Parathyroid adenoma (tissue), 2 donors: ENCODE measurements at regions not wholly inside any gene's neighbourhood (a gene's known extent, or its start where the extent isn't known, plus 50 kb on each side); places are given as distances from the start of the nearest gene placed in this dataset.

Experiments
- H2AFZ ChIP-seq: fragments of 300-600 bp; sonication (generic); one replicate; pipeline ENCODE4 v1.7.0; 2017; ENCODE audit warnings: antibody characterized with exemption, mild to moderate bottlenecking
- H3K27ac ChIP-seq: fragments of 300-600 bp; sonication (generic); one replicate; pipeline ENCODE4 v1.7.0; 2017
- H3K27me3 ChIP-seq: fragments of 300-600 bp; sonication (generic); one replicate; pipeline ENCODE4 v1.7.0; 2017; ENCODE audit warnings: low read length; ENCODE audit not compliant: control insufficient read depth, insufficient read depth
- H3K36me3 ChIP-seq: fragments of 300-600 bp; sonication (generic); one replicate; pipeline ENCODE4 v1.7.0; 2017; ENCODE audit warnings: low read length; ENCODE audit not compliant: control insufficient read depth, insufficient read depth
- H3K4me1 ChIP-seq: fragments of 300-600 bp; sonication (generic); one replicate; pipeline ENCODE4 v1.7.0; 2017; ENCODE audit warnings: control low read depth
- H3K4me2 ChIP-seq: fragments of 300-600 bp; sonication (generic); one replicate; pipeline ENCODE4 v1.7.0; 2017; ENCODE audit warnings: low read length
- H3K4me3 ChIP-seq: fragments of 300-600 bp; sonication (generic); one replicate; pipeline ENCODE4 v1.7.0; 2017; ENCODE audit warnings: low read depth, low read length
- H3K79me2 ChIP-seq: fragments of 300-600 bp; sonication (generic); one replicate; pipeline ENCODE4 v1.7.0; 2017; ENCODE audit warnings: control low read depth
- H3K9ac ChIP-seq: fragments of 300-600 bp; sonication (generic); one replicate; pipeline ENCODE4 v1.7.0; 2017; ENCODE audit warnings: mild to moderate bottlenecking
- H3K9me3 ChIP-seq: fragments of 300-600 bp; sonication (generic); one replicate; pipeline ENCODE4 v1.7.0; 2017; ENCODE audit warnings: low read length; ENCODE audit not compliant: control insufficient read depth
- CTCF ChIP-seq: fragments of 300-600 bp; sonication (generic); IDR thresholded peaks from one replicate; pipeline ENCODE4 v1.7.0; 2017; ENCODE audit warnings: antibody characterized with exemption, mild to moderate bottlenecking
- donor health status: primary hyperparathyroidism.

- Histone ChIP-seq H3K79me2 (no peaks in the 10 kb centered on the region), H3K4me3 (no peak overlapping the region), H3K4me1 (no peaks in the 10 kb centered on the region), H3K4me2 (no peak overlapping the region), H3K9ac (no peak overlapping the region), H2AFZ (no peak overlapping the region), H3K36me3 (no peaks in the 10 kb centered on the region), H3K27ac (no peak overlapping the region), H3K9me3 (no peaks in the 10 kb centered on the region), H3K27me3 (no peaks in the 10 kb centered on the region)
- no peak for TF ChIP-seq CTCF
Observed at GRCh38 chr7:41098402-41098801, 604.5 kb downstream of the INHBA start.

- Histone ChIP-seq H3K79me2 (no peaks in the 10 kb centered on the region), H3K4me3 (no peak overlapping the region), H3K9me3 (no peaks in the 10 kb centered on the region), H3K9ac (no peak overlapping the region), H3K36me3 (no peaks in the 10 kb centered on the region), H3K27ac (no peak overlapping the region), H3K27me3 (no peaks in the 10 kb centered on the region), H2AFZ (no peak overlapping the region), H3K4me1 (no peaks in the 10 kb centered on the region), H3K4me2 (no peak overlapping the region)
- TF ChIP-seq CTCF = no peak
Observed at GRCh38 chr7:41097501-41097900, 605.4 kb downstream of the INHBA start.

- H3K4me1 ChIP-seq = no peaks in the 10 kb centered on the region
- H3K9me3 ChIP-seq = no peaks in the 10 kb centered on the region
- no peak for TF ChIP-seq CTCF
- no peaks in the 10 kb centered on the region for H3K79me2 ChIP-seq
- no peaks in the 10 kb centered on the region for H3K36me3 ChIP-seq
- H3K27me3 ChIP-seq = no peaks in the 10 kb centered on the region
- H2AFZ ChIP-seq = no peak overlapping the region
- H3K9ac ChIP-seq = no peak overlapping the region
- H3K4me3 ChIP-seq = no peak overlapping the region
- H3K27ac ChIP-seq = no peak overlapping the region
- no peak overlapping the region for H3K4me2 ChIP-seq
Observed at GRCh38 chr7:41096917-41097316, 606.0 kb downstream of the INHBA start.

GRCh38 chr7:41093141-41093540 lies 609.7 kb downstream of the INHBA start:
- Histone ChIP-seq H3K4me3 (no peak overlapping the region), H3K9me3 (peaks cover 3% of the 10 kb centered on the region), H3K4me1 (no peaks in the 10 kb centered on the region), H3K27me3 (no peaks in the 10 kb centered on the region), H2AFZ (no peak overlapping the region), H3K27ac (no peak overlapping the region), H3K4me2 (no peak overlapping the region), H3K79me2 (no peaks in the 10 kb centered on the region), H3K36me3 (no peaks in the 10 kb centered on the region), H3K9ac (no peak overlapping the region)
- TF ChIP-seq CTCF = no peak

GRCh38 chr7:41085244-41085643 lies 617.6 kb downstream of the INHBA start:
- Histone ChIP-seq H2AFZ (no peak overlapping the region), H3K9me3 (peaks cover 3% of the 10 kb centered on the region), H3K79me2 (no peaks in the 10 kb centered on the region), H3K4me1 (no peaks in the 10 kb centered on the region), H3K27me3 (no peaks in the 10 kb centered on the region), H3K9ac (no peak overlapping the region), H3K27ac (no peak overlapping the region), H3K4me2 (no peak overlapping the region), H3K4me3 (no peak overlapping the region), H3K36me3 (no peaks in the 10 kb centered on the region)
- TF ChIP-seq CTCF = no peak
